Naive thymus-derived CD4-positive, alpha-beta T cell (primary cell): ENCODE measurements at regions not wholly inside any gene's neighbourhood (a gene's known extent, or its start where the extent isn't known, plus 50 kb on each side); places are given as distances from the start of the nearest gene placed in this dataset.
"Not testable (repeated sequence)": the region's sequence is repeated elsewhere in the genome, so short reads cannot be mapped to it uniquely, and the experiment has no call there.

Source experiments
- ATAC-seq: fragments of 150-1000 bp; cut with Tn5 transposase; 2 replicates; pipeline ENCODE4 v1.10.0; 2021; ENCODE audit warnings: mild to moderate bottlenecking, moderate library complexity
- CTCF ChIA-PET: fragments of 350-600 bp; sonication (Branson Sonifier 250); formaldehyde crosslinking; loops from one replicate; lab custom pipeline; 2021; ENCODE audit warnings: antibody characterized with exemption; lab: Charles Lee
- POLR2A ChIA-PET: fragments of 350-600 bp; sonication (Branson Sonifier 250); formaldehyde crosslinking; loops from one replicate; lab custom pipeline; 2021; ENCODE audit warnings: antibody characterized with exemption, inconsistent platforms; lab: Charles Lee
- DNase-seq, 9 donors: peaks; one replicate each; pipeline versions ENCODE4 v3.0.0 to v3.0.0-alpha.2; 2020 to 2022; ENCODE audit warnings: mixed read lengths in 1 of 9
- H3K27ac ChIP-seq: one replicate; pipeline ENCODE4 v1.7.0; 2013; ENCODE audit warnings: mild to moderate bottlenecking, low read depth, low read length, moderate library complexity
- H3K27me3 ChIP-seq, 2 donors: one replicate each; pipeline ENCODE4 v1.7.0; 2013; ENCODE audit warnings: low read length in 2 of 2, mild to moderate bottlenecking in 2 of 2, moderate library complexity in 2 of 2; ENCODE audit not compliant: control insufficient read depth in 2 of 2, insufficient read depth in 2 of 2
- H3K36me3 ChIP-seq, 3 experiments: 1 replicate in 2 of 3; 2 replicates in 1 of 3; pipeline ENCODE4 v1.7.0; 2013; ENCODE audit warnings: low read length in 3 of 3, mild to moderate bottlenecking in 3 of 3, moderate library complexity in 1 of 3; ENCODE audit not compliant: insufficient read depth in 3 of 3, control insufficient read depth in 2 of 3
- H3K4me1 ChIP-seq, 2 donors: one replicate each; pipeline ENCODE4 v1.7.0; 2013; ENCODE audit warnings: low read length in 2 of 2, mild to moderate bottlenecking in 2 of 2, moderate library complexity in 1 of 2; ENCODE audit not compliant: control insufficient read depth in 2 of 2, insufficient read depth in 2 of 2
- H3K4me3 ChIP-seq: 2 replicates; pipeline ENCODE4 v1.7.0; 2013; ENCODE audit warnings: mild to moderate bottlenecking, low read length
- H3K9me3 ChIP-seq, 3 experiments: 1 replicate in 2 of 3; 2 replicates in 1 of 3; pipeline ENCODE4 v1.7.0; 2013; ENCODE audit warnings: low read length in 3 of 3; ENCODE audit not compliant: control insufficient read depth in 2 of 3
- H3K27ac Mint-ChIP-seq, 9 donors: one replicate each; pipeline ENCODE4 v1.8.0; 2020 to 2022; ENCODE audit warnings: mixed read lengths in 9 of 9, mild to moderate bottlenecking in 8 of 9, moderate library complexity in 5 of 9, inconsistent platforms in 2 of 9
- H3K27me3 Mint-ChIP-seq, 5 donors: one replicate each; pipeline ENCODE4 v1.8.0; 2021 to 2022; ENCODE audit warnings: mixed read lengths in 5 of 5, mild to moderate bottlenecking in 1 of 5
- H3K36me3 Mint-ChIP-seq, 5 donors: one replicate each; pipeline ENCODE4 v1.8.0; 2020 to 2022; ENCODE audit warnings: mixed read lengths in 5 of 5, mild to moderate bottlenecking in 3 of 5, inconsistent platforms in 1 of 5
- H3K4me1 Mint-ChIP-seq, 7 donors: one replicate each; pipeline ENCODE4 v1.8.0; 2020 to 2022; ENCODE audit warnings: mixed read lengths in 7 of 7, mild to moderate bottlenecking in 3 of 7, inconsistent platforms in 1 of 7
- H3K4me3 Mint-ChIP-seq, 10 donors: one replicate each; pipeline ENCODE4 v1.8.0; 2020 to 2022; ENCODE audit warnings: mild to moderate bottlenecking in 10 of 10, mixed read lengths in 10 of 10, moderate library complexity in 6 of 10, inconsistent platforms in 2 of 10
- H3K9me3 Mint-ChIP-seq, 11 donors: one replicate each; pipeline ENCODE4 v1.8.0; 2020 to 2022; ENCODE audit warnings: mixed read lengths in 11 of 11, mild to moderate bottlenecking in 4 of 11, inconsistent platforms in 1 of 11, moderate library complexity in 1 of 11
- intact Hi-C, 2 donors: fragments of 100-400 bp; cut with micrococcal nuclease; formaldehyde crosslinking; loops; one replicate each; pipeline ENCODE4 v1.15.1; 2023

DNA sequence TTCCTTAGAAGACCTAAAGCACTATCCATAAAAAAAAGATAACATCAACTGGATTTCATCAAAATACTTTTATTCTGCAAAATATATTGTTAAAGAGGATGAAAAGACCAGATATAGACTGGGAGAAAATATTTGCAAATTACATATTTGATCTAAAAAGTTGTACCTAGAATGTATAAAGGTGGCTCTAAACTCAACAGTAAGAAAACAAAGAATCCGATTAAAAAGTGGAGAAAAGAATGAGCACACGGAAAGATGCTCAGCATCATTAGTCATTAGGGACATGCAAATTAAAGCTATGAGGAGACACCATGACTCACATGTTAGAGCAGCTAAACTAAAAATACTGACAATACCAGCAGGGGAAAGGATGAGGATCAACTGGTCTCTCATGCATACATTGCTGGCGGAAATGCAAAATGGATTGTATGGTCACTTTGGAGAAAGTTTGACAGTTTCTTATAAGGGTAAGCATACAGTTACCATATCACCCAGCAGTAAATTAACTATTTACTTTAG is 298.4 kb upstream of the PLGLB2 start:
- intact Hi-C loops, DNase-seq, H3K27ac ChIP-seq, H3K36me3 Mint-ChIP-seq, H3K9me3 ChIP-seq, H3K4me3 ChIP-seq, H3K27ac Mint-ChIP-seq, H3K4me1 Mint-ChIP-seq, H3K36me3 ChIP-seq, H3K27me3 ChIP-seq, H3K9me3 Mint-ChIP-seq, POLR2A ChIA-PET, CTCF ChIA-PET, ATAC-seq, H3K4me3 Mint-ChIP-seq: not testable (repeated sequence)
- peaks cover 0 to 10% of the 10 kb centered on the region in 2 donors for H3K4me1 ChIP-seq
- peaks cover 0 to 11% (median 0%) of the 10 kb centered on the region in 5 donors for H3K27me3 Mint-ChIP-seq

DNA sequence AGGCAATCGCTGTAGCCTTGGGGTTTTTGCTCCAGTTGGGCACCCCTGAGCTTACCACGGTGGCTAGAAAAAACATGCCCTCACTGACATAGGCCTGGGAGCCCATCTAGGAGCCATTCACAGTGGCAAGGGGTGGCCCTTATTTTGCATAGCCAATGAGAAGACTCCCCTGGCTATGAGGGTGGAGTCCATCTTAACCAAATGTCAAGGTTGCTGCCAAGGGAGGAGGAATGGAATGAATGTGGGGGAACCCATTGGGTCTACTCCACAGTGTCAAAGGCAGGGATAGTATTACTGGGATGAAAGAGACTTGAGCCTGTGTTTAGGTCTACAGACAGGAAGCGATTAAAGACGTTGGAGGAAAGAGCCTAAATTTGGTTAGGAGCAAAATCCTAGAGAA is 295.7 kb upstream of the PLGLB2 start:
- H3K36me3 Mint-ChIP-seq, ATAC-seq, H3K4me3 ChIP-seq, H3K4me1 Mint-ChIP-seq, H3K4me3 Mint-ChIP-seq, H3K27me3 ChIP-seq, H3K27ac Mint-ChIP-seq, H3K9me3 Mint-ChIP-seq, H3K27ac ChIP-seq, POLR2A ChIA-PET, H3K27me3 Mint-ChIP-seq, DNase-seq, CTCF ChIA-PET, H3K36me3 ChIP-seq, H3K9me3 ChIP-seq, intact Hi-C loops: not testable (repeated sequence)
- H3K4me1 ChIP-seq = peaks cover 0 to 10% of the 10 kb centered on the region in 2 donors

DNA sequence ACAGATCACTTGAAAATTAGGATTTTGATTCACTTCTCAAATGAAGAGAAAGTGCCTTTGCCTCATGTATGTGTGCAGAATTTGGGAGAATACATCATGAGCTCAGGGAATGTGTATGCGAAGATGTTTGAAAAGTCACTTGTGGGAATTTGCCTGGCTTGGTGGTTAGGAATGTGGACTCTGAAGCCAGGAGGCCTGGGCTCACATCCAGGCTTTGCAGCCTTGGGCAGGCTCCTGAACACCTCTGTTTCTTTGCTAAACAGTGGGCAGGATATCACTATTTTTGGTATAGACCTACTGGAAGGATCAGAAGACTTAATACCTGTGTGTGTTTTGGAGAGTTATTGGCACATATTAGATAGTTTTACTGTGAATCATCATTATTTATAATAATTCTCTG is 295.0 kb upstream of the PLGLB2 start:
- DNase-seq, ATAC-seq, H3K9me3 Mint-ChIP-seq, H3K36me3 ChIP-seq, H3K27ac ChIP-seq, H3K4me3 Mint-ChIP-seq, CTCF ChIA-PET, H3K4me1 Mint-ChIP-seq, POLR2A ChIA-PET, H3K27ac Mint-ChIP-seq, H3K27me3 ChIP-seq, H3K9me3 ChIP-seq, intact Hi-C loops, H3K36me3 Mint-ChIP-seq, H3K27me3 Mint-ChIP-seq, H3K4me3 ChIP-seq: not testable (repeated sequence)
- peaks cover 0 to 10% of the 10 kb centered on the region in 2 donors for H3K4me1 ChIP-seq

DNA sequence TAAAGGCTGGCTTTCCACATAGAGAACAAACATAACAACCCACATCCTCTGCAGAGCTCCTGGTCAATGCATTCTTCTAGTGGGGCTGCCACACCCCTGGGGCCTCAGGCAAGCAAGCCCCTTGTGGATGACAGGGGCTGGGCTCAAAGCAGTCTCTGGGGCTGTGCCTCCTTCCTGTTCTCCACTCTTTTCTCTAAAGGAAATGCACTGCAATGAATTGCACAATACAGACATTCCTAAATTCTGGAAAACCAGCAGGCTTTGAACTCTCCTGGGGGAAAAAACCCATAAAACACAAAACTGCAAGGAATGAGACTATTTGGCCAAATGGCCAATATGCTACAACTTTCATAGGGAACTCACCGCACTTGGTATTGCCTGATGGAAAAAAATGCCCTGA is 293.9 kb upstream of the PLGLB2 start:
- DNase-seq, H3K27ac ChIP-seq, H3K36me3 ChIP-seq, POLR2A ChIA-PET, H3K9me3 ChIP-seq, ATAC-seq, H3K27ac Mint-ChIP-seq, CTCF ChIA-PET, H3K27me3 ChIP-seq, H3K27me3 Mint-ChIP-seq, H3K4me1 Mint-ChIP-seq, H3K4me3 ChIP-seq, intact Hi-C loops, H3K36me3 Mint-ChIP-seq, H3K9me3 Mint-ChIP-seq: not testable (repeated sequence)
- H3K4me3 Mint-ChIP-seq = peak overlapping the region in 1 of 10 donors; percentile 5
- H3K4me1 ChIP-seq = peaks cover 0 to 10% of the 10 kb centered on the region in 2 donors

DNA sequence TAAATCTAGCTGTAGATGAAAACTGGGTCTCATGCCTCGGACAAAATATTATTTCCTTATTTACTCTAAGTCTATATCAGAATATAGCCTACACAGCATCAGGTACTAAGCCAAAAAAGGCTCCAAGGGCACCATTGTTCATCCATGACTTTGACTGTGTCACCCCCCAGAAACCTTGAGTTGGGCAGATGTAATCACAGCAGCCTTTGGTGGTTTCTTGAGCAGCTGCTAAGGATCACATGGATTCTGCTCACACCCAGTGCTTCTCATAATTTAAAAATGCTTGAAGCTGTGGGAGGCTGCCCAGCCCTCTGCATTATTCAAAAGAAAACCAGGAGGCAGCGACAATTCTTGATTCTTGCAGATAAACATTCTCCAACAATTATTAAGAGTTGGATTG is 293.5 kb upstream of the PLGLB2 start:
- intact Hi-C loops, H3K27me3 ChIP-seq, H3K36me3 ChIP-seq, H3K27ac Mint-ChIP-seq, H3K4me3 ChIP-seq, CTCF ChIA-PET, H3K9me3 Mint-ChIP-seq, H3K4me3 Mint-ChIP-seq, H3K36me3 Mint-ChIP-seq, H3K27me3 Mint-ChIP-seq, DNase-seq, H3K9me3 ChIP-seq, POLR2A ChIA-PET, H3K27ac ChIP-seq, ATAC-seq: not testable (repeated sequence)
- peaks cover 0 to 12% (median 0%) of the 10 kb centered on the region in 7 donors for H3K4me1 Mint-ChIP-seq
- peaks cover 0 to 10% of the 10 kb centered on the region in 2 donors for H3K4me1 ChIP-seq

DNA sequence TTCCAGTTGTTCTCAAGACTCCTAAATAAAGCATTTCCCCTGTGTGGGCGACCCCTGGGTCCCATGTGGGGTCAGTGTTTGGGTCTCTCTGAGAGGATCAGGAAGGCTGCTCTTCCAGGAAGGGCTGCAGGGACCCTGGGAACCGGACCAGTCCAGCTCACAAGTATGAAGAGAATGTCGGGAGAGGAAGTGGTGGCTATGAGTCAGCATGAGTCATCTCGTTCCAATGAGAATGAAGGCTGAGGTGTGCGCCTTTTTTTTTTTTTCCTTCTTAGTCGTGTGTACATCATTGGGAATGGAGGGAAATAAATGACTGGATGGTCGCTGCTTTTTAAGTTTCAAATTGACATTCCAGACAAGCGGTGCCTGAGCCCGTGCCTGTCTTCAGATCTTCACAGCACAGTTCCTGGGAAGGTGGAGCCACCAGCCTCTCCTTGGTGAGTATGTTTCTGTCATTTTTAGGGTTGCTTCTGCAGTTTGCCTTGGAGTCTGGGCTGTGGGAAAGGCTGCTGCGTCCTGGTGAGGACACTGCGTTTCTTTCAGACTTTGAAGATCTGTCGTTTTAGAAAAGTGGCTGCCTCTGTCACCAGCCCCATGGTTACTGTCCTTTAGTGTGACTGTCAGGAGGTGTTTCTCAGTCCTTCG is 292.6 kb upstream of the PLGLB2 start:
- H3K27me3 Mint-ChIP-seq, DNase-seq, intact Hi-C loops, H3K27me3 ChIP-seq, H3K36me3 ChIP-seq, H3K27ac ChIP-seq, CTCF ChIA-PET, POLR2A ChIA-PET, H3K9me3 ChIP-seq, H3K9me3 Mint-ChIP-seq: not testable (repeated sequence)
- Mint-ChIP-seq H3K4me3 (peak overlapping the region in 5 of 10 donors; percentile 10 to 66 (median 48)), H3K27ac (peak overlapping the region in 1 of 9 donors; percentile 53), H3K36me3 (peaks cover 0 to 11% (median 0%) of the 10 kb centered on the region in 5 donors), H3K4me1 (peaks cover 0 to 13% (median 0%) of the 10 kb centered on the region in 7 donors)
- peak overlapping the region; percentile 43 for H3K4me3 ChIP-seq
- ATAC-seq = peak; percentile 73
- peaks cover 0 to 10% of the 10 kb centered on the region in 2 donors for H3K4me1 ChIP-seq

DNA sequence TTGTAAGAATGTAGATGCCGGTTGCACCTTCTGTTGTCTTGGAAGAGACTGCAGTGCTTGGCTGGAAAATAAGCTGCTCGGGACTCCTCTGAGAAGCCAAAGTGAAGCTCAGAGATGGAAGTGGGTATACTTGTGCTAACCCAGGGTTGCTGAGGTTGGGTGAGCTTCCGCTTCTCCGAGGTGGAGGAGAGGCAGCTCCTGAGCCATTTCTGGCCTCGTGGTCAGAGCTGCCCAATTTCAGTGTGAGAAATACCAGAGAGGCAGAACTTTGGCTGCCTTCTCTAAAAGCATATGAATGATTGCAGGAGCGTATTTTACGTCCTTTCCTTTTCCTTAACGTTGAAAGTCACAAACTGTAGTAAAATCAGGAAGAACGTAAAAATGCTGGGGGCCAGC is 292.0 kb upstream of the PLGLB2 start:
- H3K9me3 ChIP-seq, CTCF ChIA-PET, H3K27me3 ChIP-seq, DNase-seq, H3K9me3 Mint-ChIP-seq, intact Hi-C loops, H3K36me3 ChIP-seq, H3K27me3 Mint-ChIP-seq, H3K27ac ChIP-seq, POLR2A ChIA-PET: not testable (repeated sequence)
- peak overlapping the region; percentile 43 for H3K4me3 ChIP-seq
- Mint-ChIP-seq H3K36me3 (peaks cover 0 to 11% (median 0%) of the 10 kb centered on the region in 5 donors), H3K4me3 (peak overlapping the region in 4 of 10 donors; percentile 43 to 60 (median 48)), H3K4me1 (peaks cover 0 to 13% (median 0%) of the 10 kb centered on the region in 7 donors), H3K27ac (peak overlapping the region in 1 of 9 donors; percentile 58)
- peaks cover 0 to 10% of the 10 kb centered on the region in 2 donors for H3K4me1 ChIP-seq
- ATAC-seq = peak; percentile 61
